HEK293T (cell line): ENCODE measurements at regions not wholly inside any gene's neighbourhood (a gene's known extent, or its start where the extent isn't known, plus 50 kb on each side); places are given as distances from the start of the nearest gene placed in this dataset.

Experiments used
- BHLHE40 ChIP-seq: fragments of 450-650 bp; IDR thresholded peaks from 2 replicates; pipeline ENCODE4 v1.6.1; 2016; ENCODE audit warnings: mild to moderate bottlenecking, moderate library complexity, borderline replicate concordance
- ELF4 ChIP-seq: fragments of 450-650 bp; IDR thresholded peaks from 2 replicates; pipeline ENCODE4 v1.6.1; 2017; ENCODE audit warnings: antibody characterized with exemption
- FOXA1 ChIP-seq: fragments of 450-650 bp; IDR thresholded peaks from 2 replicates; pipeline ENCODE4 v1.6.1; 2016; ENCODE audit warnings: mild to moderate bottlenecking
- FOXK2 ChIP-seq: fragments of 450-650 bp; IDR thresholded peaks from 2 replicates; pipeline ENCODE4 v1.6.1; 2016; ENCODE audit warnings: mild to moderate bottlenecking
- FOXM1 ChIP-seq: fragments of 450-650 bp; IDR thresholded peaks from 2 replicates; pipeline ENCODE4 v1.6.1; 2017; ENCODE audit warnings: mild to moderate bottlenecking, borderline replicate concordance
- NFRKB ChIP-seq: fragments of 450-650 bp; IDR thresholded peaks from 2 replicates; pipeline ENCODE4 v1.6.1; 2016; ENCODE audit warnings: mild to moderate bottlenecking, moderate library complexity
- SP1 ChIP-seq: fragments of 450-650 bp; IDR thresholded peaks from 2 replicates; pipeline ENCODE4 v1.6.1; 2017
- SUZ12 ChIP-seq: fragments of 450-650 bp; IDR thresholded peaks from 2 replicates; pipeline ENCODE4 v1.6.1; 2016; ENCODE audit warnings: mild to moderate bottlenecking
- TARDBP ChIP-seq: fragments of 450-650 bp; IDR thresholded peaks from 2 replicates; pipeline ENCODE4 v1.6.1; 2016
- TF ChIP-seq, protein P1 (sequence below): fragments of 450-650 bp; IDR thresholded peaks from 2 replicates; pipeline ENCODE4 v1.6.1; 2016

GRCh38 chr14:66121859-66122258, 364.3 kb upstream of the CCDC196 start:
- TF ChIP-seq NFRKB (no peak), BHLHE40 (no peak), SP1 (no peak), FOXA1 (no peak), FOXM1 (no peak), FOXK2 (no peak), TARDBP (no peak), ELF4 (no peak), SUZ12 (no peak)
- TF ChIP-seq, protein P1, sequence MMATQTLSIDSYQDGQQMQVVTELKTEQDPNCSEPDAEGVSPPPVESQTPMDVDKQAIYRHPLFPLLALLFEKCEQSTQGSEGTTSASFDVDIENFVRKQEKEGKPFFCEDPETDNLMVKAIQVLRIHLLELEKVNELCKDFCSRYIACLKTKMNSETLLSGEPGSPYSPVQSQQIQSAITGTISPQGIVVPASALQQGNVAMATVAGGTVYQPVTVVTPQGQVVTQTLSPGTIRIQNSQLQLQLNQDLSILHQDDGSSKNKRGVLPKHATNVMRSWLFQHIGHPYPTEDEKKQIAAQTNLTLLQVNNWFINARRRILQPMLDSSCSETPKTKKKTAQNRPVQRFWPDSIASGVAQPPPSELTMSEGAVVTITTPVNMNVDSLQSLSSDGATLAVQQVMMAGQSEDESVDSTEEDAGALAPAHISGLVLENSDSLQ = no peak
